ENCODE measurements at regions not wholly inside any gene's neighbourhood (a gene's known extent, or its start where the extent isn't known, plus 50 kb on each side); places are given as distances from the start of the nearest gene placed in this dataset.

DNA sequence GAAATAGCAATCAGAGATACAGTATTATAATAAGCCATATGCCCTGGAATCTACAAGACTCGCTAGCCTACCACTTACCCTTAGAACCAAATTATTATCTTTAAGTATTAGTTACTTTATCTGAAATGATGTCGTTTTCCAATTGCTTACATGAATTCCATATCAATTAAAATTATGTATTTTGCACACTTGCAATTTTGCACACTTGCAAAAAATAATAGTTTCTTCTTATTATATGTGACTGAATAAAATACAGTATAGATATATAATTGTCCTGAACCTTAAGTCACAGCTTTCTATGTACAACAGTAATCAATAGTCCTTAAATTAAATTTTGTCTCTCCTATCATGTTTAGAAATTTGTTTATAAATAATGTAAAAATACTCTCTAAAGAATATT is 2095.1 kb downstream of the NCAM2 start (continued):
- TF ChIP-seq USF2 (IDR thresholded peaks at IDR 0.05; ENCODE audit: low read length) (no peak), FOSL1 (IDR thresholded peaks at IDR 0.05; ENCODE audit: insufficient read depth, low read depth, low read length) (no peak), CEBPB (IDR thresholded peaks at IDR 0.05; ENCODE audit: low read depth, low read length) (no peak), TEAD4 (IDR thresholded peaks at IDR 0.05; ENCODE audit: low read depth, low read length) (no peak), CBX8 (IDR thresholded peaks at IDR 0.05; ENCODE audit: borderline replicate concordance, low read depth, low read length) (no peak), SP2 (IDR thresholded peaks at IDR 0.05; ENCODE audit: low read length) (no peak)

Measured in H1 (cell line).